ENCODE measurements at regions not wholly inside any gene's neighbourhood (a gene's known extent, or its start where the extent isn't known, plus 50 kb on each side); places are given as distances from the start of the nearest gene placed in this dataset.

DNA sequence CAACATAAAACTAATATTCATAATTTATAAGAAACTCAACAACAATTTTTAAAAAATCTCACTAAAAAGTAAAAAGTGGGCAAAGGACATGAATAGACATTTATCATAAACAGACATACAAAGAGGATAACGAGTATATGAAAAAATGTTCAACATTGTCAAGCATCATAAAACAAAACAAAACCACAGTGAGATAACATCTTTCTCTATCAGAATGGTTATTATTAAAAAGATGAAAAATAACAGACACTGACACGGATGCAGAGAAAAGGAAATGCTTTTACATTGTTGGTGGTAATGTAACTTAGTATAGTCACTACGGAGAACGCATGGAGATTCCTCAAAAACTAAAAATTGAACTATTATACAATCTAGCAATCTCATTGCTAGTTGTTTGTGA is 813.0 kb downstream of the LUZP2 start:
- Histone ChIP-seq H2AFZ (ENCODE audit: low read depth, low read length) (no peak overlapping the region), H3K4me1 (ENCODE audit: low read length) (no peaks in the 10 kb centered on the region), H3K4me3 (ENCODE audit: low read length) (no peak overlapping the region), H3K36me3 (replicated peaks; ENCODE audit: low read depth, low read length) (no peaks in the 10 kb centered on the region), H3K27ac (ENCODE audit: low read length) (no peak overlapping the region), H3K79me2 (ENCODE audit: low read length) (no peaks in the 10 kb centered on the region), H3K9ac (ENCODE audit: low read length) (no peak overlapping the region), H3K27me3 (ENCODE audit: low read depth, low read length) (no peaks in the 10 kb centered on the region), H3K9me3 (ENCODE audit: insufficient read depth, low read length) (no peaks in the 10 kb centered on the region), H3K4me2 (ENCODE audit: low read length) (no peak overlapping the region), H4K20me1 (ENCODE audit: insufficient read depth, low read length) (no peaks in the 10 kb centered on the region)
- TF ChIP-seq, protein P1, sequence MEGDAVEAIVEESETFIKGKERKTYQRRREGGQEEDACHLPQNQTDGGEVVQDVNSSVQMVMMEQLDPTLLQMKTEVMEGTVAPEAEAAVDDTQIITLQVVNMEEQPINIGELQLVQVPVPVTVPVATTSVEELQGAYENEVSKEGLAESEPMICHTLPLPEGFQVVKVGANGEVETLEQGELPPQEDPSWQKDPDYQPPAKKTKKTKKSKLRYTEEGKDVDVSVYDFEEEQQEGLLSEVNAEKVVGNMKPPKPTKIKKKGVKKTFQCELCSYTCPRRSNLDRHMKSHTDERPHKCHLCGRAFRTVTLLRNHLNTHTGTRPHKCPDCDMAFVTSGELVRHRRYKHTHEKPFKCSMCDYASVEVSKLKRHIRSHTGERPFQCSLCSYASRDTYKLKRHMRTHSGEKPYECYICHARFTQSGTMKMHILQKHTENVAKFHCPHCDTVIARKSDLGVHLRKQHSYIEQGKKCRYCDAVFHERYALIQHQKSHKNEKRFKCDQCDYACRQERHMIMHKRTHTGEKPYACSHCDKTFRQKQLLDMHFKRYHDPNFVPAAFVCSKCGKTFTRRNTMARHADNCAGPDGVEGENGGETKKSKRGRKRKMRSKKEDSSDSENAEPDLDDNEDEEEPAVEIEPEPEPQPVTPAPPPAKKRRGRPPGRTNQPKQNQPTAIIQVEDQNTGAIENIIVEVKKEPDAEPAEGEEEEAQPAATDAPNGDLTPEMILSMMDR (IDR thresholded peaks at IDR 0.05; ENCODE audit: low read depth, low read length): no peak
- no peak for TF ChIP-seq EZH2phosphoT487 (IDR thresholded peaks at IDR 0.05; ENCODE audit: low read depth)

GRCh38 chr11:25317216-25317615 is 820.4 kb downstream of the LUZP2 start:
- no peaks in the 10 kb centered on the region for H3K79me2 ChIP-seq (ENCODE audit: low read length)
- H3K4me2 ChIP-seq (ENCODE audit: low read length): no peak overlapping the region
- H3K4me3 ChIP-seq (ENCODE audit: low read length): no peak overlapping the region
- TF ChIP-seq, protein P1 (IDR thresholded peaks at IDR 0.05; ENCODE audit: low read depth, low read length): no peak
- no peak for TF ChIP-seq EZH2phosphoT487 (IDR thresholded peaks at IDR 0.05; ENCODE audit: low read depth)
- H3K36me3 ChIP-seq (replicated peaks; ENCODE audit: low read depth, low read length): no peaks in the 10 kb centered on the region
- no peaks in the 10 kb centered on the region for H3K27me3 ChIP-seq (ENCODE audit: low read depth, low read length)
- H3K27ac ChIP-seq (ENCODE audit: low read length): no peak overlapping the region
- H2AFZ ChIP-seq (ENCODE audit: low read depth, low read length): no peak overlapping the region
- H3K4me1 ChIP-seq (ENCODE audit: low read length): peaks cover 16% of the 10 kb centered on the region
- H3K9me3 ChIP-seq (ENCODE audit: insufficient read depth, low read length): no peaks in the 10 kb centered on the region
- no peaks in the 10 kb centered on the region for H4K20me1 ChIP-seq (ENCODE audit: insufficient read depth, low read length)
- no peak overlapping the region for H3K9ac ChIP-seq (ENCODE audit: low read length)

GRCh38 chr11:25319127-25319526 is 822.3 kb downstream of the LUZP2 start:
- Histone ChIP-seq H3K27me3 (ENCODE audit: low read depth, low read length) (no peaks in the 10 kb centered on the region), H3K4me3 (ENCODE audit: low read length) (no peak overlapping the region), H3K4me2 (ENCODE audit: low read length) (no peak overlapping the region), H3K4me1 (ENCODE audit: low read length) (peaks cover 16% of the 10 kb centered on the region), H3K27ac (ENCODE audit: low read length) (no peak overlapping the region), H3K36me3 (replicated peaks; ENCODE audit: low read depth, low read length) (no peaks in the 10 kb centered on the region), H4K20me1 (ENCODE audit: insufficient read depth, low read length) (no peaks in the 10 kb centered on the region), H3K9ac (ENCODE audit: low read length) (no peak overlapping the region), H3K9me3 (ENCODE audit: insufficient read depth, low read length) (no peaks in the 10 kb centered on the region), H2AFZ (ENCODE audit: low read depth, low read length) (no peak overlapping the region), H3K79me2 (ENCODE audit: low read length) (no peaks in the 10 kb centered on the region)
- TF ChIP-seq, protein P1 (IDR thresholded peaks at IDR 0.05; ENCODE audit: low read depth, low read length): no peak
- TF ChIP-seq EZH2phosphoT487 (IDR thresholded peaks at IDR 0.05; ENCODE audit: low read depth): no peak

DNA sequence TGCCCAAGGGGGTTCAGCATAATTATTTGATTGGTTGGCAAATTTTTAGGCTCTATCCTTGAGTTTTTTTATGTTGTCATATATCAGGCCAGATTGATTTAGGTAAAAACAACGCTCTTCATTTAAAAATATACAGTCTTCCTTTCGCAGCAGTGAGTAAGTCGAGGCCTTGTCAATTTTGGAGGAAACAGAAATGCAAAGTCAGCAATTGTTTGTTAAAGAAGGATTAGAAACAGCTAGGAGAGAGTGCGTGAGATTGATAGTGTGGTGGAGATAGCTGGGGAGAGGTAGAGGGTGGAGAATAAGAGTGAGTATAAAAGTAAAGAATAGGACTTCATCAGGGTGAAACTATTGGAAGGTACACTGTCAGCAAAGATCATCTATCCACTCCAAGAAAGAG is 830.8 kb downstream of the LUZP2 start:
- H3K4me1 ChIP-seq (ENCODE audit: low read length): peaks cover 7% of the 10 kb centered on the region
- H3K4me3 ChIP-seq (ENCODE audit: low read length): no peak overlapping the region
- H3K9me3 ChIP-seq (ENCODE audit: insufficient read depth, low read length): no peaks in the 10 kb centered on the region
- H4K20me1 ChIP-seq (ENCODE audit: insufficient read depth, low read length): no peaks in the 10 kb centered on the region
- H3K36me3 ChIP-seq (replicated peaks; ENCODE audit: low read depth, low read length): no peaks in the 10 kb centered on the region
- H3K4me2 ChIP-seq (ENCODE audit: low read length): no peak overlapping the region
- no peak overlapping the region for H3K9ac ChIP-seq (ENCODE audit: low read length)
- no peaks in the 10 kb centered on the region for H3K27me3 ChIP-seq (ENCODE audit: low read depth, low read length)
- TF ChIP-seq EZH2phosphoT487 (IDR thresholded peaks at IDR 0.05; ENCODE audit: low read depth): no peak
- TF ChIP-seq, protein P1 (IDR thresholded peaks at IDR 0.05; ENCODE audit: low read depth, low read length): no peak
- no peaks in the 10 kb centered on the region for H3K79me2 ChIP-seq (ENCODE audit: low read length)
- H2AFZ ChIP-seq (ENCODE audit: low read depth, low read length): no peak overlapping the region
- H3K27ac ChIP-seq (ENCODE audit: low read length): no peak overlapping the region
